ENCODE measurements at regions not wholly inside any gene's neighbourhood (a gene's known extent, or its start where the extent isn't known, plus 50 kb on each side); places are given as distances from the start of the nearest gene placed in this dataset.

DNA sequence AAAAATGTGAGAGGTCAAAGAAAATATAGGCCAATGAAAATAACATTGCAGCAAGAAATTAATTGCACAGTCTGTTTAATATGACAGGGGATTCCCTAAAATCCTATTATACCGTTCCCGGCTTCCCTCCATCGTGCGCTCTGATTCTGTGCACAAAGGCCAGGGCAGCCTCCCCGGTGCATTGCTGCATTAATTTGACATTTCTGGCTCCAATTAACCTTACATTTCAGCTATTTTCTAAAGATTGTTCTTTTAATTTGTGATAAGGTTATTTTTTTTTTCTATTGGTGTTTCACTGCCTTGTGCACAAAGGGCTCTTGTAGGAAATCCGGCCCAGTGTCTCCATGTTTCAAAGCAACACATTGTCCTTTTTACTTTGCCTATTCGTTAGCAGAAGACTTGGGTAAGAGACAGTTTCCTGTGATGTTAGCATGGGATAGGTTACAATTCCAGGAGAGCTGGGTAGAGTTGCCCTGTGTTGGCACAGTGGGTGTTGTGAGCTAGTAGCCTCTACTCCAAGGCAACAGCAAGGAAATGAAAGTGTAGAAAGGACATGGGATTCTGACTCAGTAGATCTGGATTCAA is 257.3 kb upstream of the IGF1R start:
- DNase-seq, result no peak

DNA sequence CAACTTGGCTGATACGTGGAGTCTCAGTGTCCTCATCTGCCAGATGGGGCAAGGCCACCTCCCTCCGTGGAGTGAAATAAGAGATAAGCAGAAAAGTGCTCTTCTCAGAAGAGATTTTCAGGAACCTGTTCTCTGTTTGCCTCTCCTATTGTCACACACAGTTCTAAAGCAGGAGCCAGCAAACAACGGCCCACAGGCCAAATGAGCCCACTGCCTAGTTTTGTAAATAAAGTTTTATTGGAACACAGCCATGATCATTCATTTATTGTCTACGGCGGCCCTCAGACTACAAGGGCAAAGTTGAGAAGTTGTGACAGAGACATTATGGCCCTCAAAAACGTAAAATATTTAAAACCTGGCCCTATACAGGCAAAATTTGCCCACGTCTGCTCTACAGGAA is 256.8 kb upstream of the IGF1R start:
- no peak for DNase-seq

- DNase-seq, result no peak
These were observed 254.9 kb upstream of the IGF1R start for GRCh38 chr15:98393471-98393870.

GRCh38 chr15:98394546-98394945 is 253.8 kb upstream of the IGF1R start:
- DNase-seq, result no peak

- no peak for DNase-seq
These were observed 252.2 kb upstream of the IGF1R start for GRCh38 chr15:98395974-98396610.

DNA sequence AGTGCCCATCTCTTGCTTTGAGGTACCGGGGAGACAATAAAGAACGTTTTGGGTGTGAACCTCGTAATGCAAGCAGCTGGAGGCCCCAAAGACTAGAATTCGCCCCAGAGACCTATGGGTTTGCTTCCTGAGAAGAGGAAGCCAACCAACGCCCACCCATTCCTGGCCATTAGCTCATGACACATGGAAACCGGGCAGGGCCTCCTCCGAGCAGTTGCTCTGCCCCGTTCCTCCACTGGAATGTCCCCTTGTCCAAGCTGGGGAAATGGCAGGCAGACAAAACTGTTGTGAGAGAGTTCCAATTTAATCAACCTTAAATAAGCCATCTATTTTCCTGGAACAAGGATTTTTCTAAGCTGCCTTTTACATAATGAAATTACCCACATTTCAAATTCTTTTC is 250.9 kb upstream of the IGF1R start:
- no peak for DNase-seq

DNA sequence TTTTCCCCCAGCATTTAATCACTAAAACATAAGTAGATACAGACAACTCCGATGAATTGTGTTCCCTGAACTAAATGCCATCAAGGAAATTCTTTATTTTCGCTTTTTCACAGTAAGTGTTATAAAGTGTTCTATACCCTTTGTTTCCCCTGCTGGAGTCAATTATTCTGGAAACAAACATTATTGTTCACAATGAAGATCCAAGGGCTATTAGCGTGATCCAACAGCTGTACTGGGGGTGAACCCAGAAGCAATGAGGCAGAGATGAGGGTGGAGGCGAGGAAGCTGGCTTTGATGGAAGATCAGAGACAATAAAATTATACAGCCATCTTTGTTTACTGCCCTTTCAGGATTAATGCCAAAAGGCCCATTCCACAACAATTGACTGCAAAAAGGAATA is 250.3 kb upstream of the IGF1R start:
- DNase-seq, result no peak

DNA sequence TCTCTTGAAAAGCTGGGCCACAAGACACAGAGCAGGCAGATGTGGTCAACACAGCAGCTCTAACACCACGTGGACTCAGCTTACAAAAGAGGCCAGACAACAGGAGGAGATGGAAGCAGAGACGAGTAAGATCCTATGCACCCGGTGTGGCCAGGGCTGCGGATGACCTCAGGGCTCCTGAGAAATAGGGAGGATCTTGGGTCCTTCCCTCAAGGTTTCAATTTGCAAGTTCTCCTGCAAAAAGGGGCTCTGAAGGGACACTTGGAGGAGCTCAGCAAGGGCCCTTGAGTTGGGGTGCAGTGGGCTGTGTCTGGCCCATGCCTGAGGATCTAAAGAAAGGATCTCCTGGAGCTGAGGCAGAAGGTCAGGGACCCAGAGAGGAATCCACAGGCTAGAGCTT is 249.5 kb upstream of the IGF1R start:
- DNase-seq, result no peak

DNA sequence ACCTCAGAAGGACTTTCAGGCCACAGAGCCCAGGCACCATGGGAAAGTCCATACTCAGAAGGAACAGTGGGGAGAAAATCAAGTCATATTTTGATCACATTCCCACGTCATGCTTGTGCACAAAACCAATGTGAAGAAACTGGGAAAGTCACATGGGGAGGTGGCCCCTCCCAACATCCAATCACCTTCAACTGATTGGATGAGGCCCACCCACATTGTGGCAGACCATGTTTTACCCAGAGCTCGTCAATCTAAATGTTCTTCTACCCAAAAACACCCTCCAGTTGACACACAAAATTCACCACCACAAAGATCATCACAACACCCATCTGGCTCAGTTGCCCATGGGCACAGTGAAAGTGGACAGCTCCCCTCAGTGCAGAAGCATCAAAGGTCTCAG is 248.2 kb upstream of the IGF1R start:
- no peak for DNase-seq

DNA sequence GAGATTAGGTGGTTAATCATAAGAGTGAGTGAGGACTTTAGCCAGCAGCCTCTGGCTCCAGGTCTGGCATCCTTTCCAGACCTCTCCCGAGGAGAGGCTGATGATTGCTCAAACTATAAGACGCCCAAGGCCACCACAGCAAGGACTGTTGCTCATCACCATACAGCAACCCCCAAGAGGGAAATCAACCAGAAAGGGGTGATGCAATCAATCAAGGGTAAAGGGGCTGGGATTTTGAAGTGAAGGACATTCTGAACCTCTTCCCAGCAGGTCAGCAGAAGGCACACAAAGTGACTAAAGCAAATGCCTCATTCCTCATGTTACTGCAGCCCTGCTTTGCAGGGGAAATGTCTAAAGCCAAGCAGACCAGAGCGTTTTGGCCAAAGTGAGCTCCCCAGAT is 247.3 kb upstream of the IGF1R start:
- DNase-seq, result no peak

DNA sequence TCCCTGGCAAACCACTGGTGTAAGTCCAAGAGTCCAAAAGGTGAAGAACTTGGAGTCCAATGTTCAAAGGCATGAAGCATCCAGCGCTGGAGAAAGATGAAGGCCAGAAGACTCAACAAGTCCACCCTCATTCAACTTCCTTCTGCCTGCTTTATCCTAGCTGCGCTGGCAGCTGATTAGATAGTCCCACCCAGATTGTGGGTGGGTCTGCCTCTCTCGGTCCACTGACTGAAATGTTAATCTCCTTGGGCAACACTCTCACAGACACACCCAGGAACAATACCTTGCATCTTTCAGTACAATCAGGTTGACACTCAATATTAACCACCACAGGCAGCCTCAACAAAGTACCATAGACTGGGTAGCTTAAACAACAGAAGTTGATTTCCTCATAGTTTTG is 245.9 kb upstream of the IGF1R start:
- DNase-seq, result no peak

GRCh38 chr15:98403169-98403568 is 245.2 kb upstream of the IGF1R start:
- no peak for DNase-seq

GRCh38 chr15:98403569-98403968 is 244.8 kb upstream of the IGF1R start:
- no peak for DNase-seq

DNA sequence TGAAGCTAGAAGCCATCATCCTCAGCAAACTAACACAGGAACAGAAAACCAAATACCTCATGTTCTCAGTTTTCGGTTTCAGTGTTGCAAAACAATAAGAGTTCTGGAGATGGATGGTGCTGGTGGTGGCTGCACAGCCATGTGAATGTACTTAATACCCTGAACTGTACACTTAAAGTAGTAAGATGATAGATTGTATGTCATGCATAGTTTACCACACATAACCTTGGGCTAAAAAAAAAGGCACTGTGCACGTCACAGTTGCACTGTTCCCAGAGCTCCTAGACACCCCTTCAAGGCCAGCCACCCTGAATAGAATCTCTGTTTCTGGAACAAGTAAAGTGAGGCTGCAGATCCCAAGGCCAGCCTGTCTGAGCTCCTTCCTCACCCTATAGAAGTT is 243.3 kb upstream of the IGF1R start:
- no peak for DNase-seq

GRCh38 chr15:98408231-98408630 is 240.1 kb upstream of the IGF1R start:
- DNase-seq, result no peak

DNA sequence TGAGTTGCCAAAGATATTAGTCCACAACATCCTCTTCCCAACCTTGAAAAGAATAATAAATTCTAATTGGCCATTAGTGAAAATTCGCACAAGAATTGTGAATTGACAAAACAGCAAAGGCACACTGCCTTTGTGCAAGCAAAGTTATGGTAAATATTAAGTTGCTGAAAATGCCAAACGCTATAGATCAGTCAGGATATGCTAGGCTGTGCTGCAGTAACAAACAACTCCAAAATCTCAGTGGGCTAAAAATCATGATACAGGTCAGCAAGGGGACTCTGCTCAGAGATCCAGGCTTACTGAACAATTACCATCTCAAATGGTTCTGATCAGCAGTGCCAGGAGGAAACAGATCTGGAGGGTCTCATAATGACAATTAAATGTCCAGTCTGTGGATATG is 238.0 kb upstream of the IGF1R start:
- no peak for DNase-seq

- no peak for DNase-seq
These were observed 235.5 kb upstream of the IGF1R start for GRCh38 chr15:98412852-98413251.

- no peak for DNase-seq
These were observed 234.3 kb upstream of the IGF1R start for GRCh38 chr15:98413933-98414546.

DNA sequence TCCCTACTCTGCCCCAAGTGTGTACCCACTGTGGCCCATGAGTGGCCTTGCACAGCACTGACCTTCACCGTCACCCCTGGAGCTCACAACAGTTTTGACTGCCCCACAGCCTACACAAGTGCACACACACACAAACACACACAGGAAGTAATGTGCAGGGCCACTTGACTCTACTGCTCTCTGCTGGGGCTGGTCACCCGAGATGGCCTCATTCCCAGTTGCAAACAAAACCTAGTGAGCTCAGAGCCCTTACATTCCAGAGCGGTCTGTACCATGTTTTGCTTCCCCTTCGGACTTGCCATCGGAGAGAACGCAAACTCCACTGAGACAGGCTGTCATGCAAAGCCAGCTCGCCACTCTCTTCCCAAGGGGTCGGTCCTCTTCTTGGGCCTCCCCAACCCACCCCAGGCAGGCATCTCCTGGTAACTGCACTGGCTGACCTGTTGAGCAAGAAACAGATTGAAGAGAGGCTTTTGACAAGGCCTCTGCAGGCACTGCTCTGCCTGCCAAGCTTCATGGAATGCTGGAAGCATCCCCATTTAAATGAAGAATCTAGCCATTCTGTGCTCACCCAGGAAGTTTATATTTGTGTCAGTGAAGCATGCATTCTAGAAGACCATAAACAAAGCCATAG is 232.0 kb upstream of the IGF1R start:
- DNase-seq, result no peak

DNA sequence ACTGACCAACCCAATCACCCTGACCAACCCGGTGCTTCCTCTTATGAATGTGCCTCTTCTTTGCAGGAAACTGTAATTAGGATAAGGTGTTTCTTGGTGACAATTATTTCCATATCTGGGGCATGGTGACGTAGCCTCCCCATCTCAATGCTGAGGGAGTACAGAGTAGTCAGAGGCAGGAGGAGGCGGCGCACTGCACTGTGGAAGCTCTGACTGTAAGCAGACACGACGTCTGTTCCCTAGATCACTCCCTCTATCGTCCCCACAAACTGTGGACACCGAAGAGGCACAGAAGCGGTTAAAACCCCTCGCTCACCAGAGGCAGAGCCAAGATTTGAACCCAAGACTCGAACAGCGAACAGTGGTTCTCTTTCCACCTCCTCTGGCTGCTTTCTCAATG is 231.0 kb upstream of the IGF1R start:
- no peak for DNase-seq

DNA sequence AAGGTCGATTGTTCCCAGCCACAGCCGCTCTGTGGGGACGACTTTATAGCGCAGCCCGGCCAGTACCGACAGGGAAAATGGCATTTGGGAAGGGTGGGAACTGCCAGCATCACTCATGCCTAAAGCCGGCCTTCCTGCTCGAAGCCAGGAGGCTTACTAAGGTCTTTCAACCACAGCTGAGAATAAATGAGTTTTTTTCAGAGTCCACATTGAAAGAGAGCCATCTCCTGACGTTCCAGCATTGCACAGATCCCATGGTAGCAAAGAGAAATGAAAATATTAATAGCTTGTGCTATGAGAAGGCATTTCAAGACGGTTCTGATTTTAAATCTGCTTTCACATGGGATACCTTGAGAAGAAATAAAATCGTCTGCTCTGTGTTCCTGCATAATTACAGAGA is 230.2 kb upstream of the IGF1R start:
- DNase-seq, result no peak

GRCh38 chr15:98419173-98419780 is 229.1 kb upstream of the IGF1R start:
- DNase-seq, result no peak

GRCh38 chr15:98420837-98421236 is 227.5 kb upstream of the IGF1R start:
- DNase-seq, result no peak
